ENCODE measurements at regions not wholly inside any gene's neighbourhood (a gene's known extent, or its start where the extent isn't known, plus 50 kb on each side); places are given as distances from the start of the nearest gene placed in this dataset.
"Not testable (repeated sequence)": the region's sequence is repeated elsewhere in the genome, so short reads cannot be mapped to it uniquely, and the experiment has no call there.

DNA sequence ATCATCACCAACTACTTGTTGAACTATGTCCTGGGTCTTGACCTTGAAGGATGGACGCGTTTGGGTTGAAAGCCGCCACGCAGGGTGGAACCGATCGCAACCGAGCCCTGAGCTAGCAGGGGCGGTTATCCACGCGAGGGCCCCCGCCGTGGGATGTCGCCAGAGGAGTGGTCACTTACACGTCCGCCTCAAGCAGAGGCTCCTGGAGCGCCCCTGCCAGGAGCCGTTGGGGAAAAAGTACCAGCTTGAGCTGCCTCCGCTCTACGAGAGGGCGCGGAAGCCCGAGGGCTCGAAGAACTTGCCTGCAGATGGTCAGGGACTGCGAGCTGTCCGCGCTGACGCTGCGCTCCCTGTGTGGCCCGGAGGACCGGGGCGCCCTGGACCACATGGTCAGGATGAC is 100.7 kb upstream of the OR4C13 start:
- no peak overlapping the region for H3K4me3 ChIP-seq (ENCODE audit: low read depth, low read length)
- no peaks in the 10 kb centered on the region for H3K36me3 ChIP-seq
- no peaks in the 10 kb centered on the region for H3K27me3 ChIP-seq
- no peaks in the 10 kb centered on the region for H3K9me3 ChIP-seq
- TF ChIP-seq, protein P1, sequence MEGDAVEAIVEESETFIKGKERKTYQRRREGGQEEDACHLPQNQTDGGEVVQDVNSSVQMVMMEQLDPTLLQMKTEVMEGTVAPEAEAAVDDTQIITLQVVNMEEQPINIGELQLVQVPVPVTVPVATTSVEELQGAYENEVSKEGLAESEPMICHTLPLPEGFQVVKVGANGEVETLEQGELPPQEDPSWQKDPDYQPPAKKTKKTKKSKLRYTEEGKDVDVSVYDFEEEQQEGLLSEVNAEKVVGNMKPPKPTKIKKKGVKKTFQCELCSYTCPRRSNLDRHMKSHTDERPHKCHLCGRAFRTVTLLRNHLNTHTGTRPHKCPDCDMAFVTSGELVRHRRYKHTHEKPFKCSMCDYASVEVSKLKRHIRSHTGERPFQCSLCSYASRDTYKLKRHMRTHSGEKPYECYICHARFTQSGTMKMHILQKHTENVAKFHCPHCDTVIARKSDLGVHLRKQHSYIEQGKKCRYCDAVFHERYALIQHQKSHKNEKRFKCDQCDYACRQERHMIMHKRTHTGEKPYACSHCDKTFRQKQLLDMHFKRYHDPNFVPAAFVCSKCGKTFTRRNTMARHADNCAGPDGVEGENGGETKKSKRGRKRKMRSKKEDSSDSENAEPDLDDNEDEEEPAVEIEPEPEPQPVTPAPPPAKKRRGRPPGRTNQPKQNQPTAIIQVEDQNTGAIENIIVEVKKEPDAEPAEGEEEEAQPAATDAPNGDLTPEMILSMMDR (IDR thresholded peaks at IDR 0.05; ENCODE audit: low read depth, low read length), result no peak
- no peak for DNase-seq
- no peaks in the 10 kb centered on the region for H3K4me1 ChIP-seq

DNA sequence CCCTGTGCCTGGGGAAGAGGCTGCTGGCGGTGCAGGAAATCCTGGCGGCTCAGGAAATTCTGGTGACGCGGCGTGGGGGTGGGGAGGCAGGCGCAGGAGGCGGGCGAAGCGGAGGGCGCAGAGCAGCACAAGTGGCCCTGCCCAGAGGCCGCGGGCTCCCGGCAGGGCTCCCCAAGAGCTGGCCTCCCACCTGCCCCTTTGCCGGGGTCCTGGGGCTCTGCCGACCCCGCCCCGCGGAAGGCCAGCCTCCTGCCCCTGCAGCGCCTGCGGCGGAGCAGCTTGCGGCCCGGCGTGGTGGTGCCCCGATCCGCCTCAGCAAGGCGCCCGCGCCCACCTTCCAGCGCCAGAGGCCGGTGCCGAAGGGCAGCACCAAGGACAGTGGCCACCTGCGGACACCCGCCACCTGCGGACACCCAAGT is 100.2 kb upstream of the OR4C13 start:
- Histone ChIP-seq H3K36me3 (no peaks in the 10 kb centered on the region), H3K4me1 (no peaks in the 10 kb centered on the region), H3K27me3 (no peaks in the 10 kb centered on the region), H3K4me3 (ENCODE audit: low read depth, low read length) (no peak overlapping the region), H3K9me3 (no peaks in the 10 kb centered on the region)
- TF ChIP-seq, protein P1 (IDR thresholded peaks at IDR 0.05; ENCODE audit: low read depth, low read length), result no peak
- peak; percentile 31 for DNase-seq

DNA sequence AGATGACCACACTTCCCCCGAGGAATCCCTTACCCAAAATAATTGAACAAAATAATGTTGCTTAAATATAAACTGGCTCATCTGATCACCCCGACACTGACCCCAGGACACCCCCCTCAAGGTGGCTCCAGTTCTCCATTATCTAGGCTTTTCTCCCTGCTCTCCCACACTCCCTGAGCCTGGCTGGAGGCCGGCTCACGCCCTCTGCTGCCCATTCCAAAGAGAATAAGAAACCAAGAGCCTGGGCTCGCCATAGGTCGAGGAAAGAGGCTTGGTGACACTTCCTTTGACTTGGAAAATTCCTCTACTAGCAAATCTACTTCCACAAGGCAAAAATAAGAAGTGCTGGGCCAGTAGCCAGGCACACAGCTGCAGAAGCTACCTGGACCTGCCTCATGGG is 63.3 kb upstream of the OR4C13 start:
- not testable (repeated sequence) for H3K27me3 ChIP-seq; H3K36me3 ChIP-seq; H3K9me3 ChIP-seq; H3K4me1 ChIP-seq; H3K4me3 ChIP-seq (ENCODE audit: low read depth, low read length); DNase-seq

DNA sequence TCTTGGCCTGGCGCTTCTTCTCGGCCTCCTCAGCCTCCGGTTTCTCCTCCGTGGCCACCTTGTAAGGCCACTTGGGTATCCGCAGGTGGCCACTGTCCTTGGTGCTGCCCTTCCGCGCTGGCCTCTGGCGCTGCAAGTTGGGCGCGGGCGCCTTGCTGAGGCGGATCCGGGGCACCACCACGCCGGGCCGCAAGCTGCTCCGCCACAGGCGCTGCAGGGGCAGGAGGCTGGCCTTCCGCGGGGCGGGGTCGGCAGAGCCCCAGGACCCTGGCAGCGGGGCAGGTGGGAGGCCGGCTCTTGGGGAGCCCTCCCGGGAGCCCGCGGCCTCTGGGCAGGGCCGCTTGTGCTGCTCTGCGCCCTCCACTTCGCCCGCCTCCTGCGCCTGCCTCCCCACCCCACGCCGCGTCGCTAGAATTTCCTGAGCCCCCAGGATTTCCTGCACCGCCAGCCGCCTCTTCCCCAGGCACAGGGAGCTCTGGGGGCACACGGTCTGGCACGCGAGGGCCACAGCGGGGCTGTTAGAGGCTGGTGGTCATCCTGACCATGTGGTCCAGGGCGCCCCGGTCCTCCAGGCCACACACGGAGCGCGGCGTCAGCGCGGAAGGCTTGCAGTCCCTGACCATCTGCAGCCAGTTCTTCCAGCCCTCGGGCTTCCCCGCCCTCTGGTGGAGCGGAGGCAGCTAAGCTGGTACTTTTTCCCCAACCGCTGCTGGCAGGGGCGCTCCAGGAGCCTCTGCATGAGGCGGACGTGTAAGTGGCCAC is 60.1 kb upstream of the OR4C13 start:
- not testable (repeated sequence) for H3K4me3 ChIP-seq (ENCODE audit: low read depth, low read length); DNase-seq; H3K4me1 ChIP-seq; H3K27me3 ChIP-seq; H3K9me3 ChIP-seq; H3K36me3 ChIP-seq

DNA sequence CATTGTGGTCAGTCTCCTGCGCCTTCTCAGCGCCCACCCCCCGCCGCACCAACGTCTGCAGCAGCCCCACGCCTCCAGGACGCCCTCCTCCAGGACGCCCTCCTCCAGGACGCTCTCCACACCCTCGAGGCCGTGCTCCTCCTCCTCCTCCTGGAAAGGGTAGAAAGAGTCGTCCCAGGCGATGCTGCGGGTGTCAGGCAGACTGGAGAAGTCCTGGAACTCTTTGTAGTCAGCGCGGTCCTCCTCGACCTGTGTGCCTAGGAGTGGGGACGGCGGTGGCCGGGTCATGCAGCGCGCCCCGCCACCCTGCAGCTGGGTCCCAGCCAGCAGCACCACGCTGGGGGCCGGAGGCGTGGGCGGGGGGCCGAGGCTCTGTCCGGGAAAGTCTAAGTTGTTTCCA is 58.7 kb upstream of the OR4C13 start:
- H3K4me3 ChIP-seq (ENCODE audit: low read depth, low read length); H3K27me3 ChIP-seq; H3K36me3 ChIP-seq; H3K9me3 ChIP-seq; DNase-seq; H3K4me1 ChIP-seq: not testable (repeated sequence)

All from BE2C (cell line).